Heart left ventricle (tissue), 16 donors: ENCODE measurements at regions not wholly inside any gene's neighbourhood (a gene's known extent, or its start where the extent isn't known, plus 50 kb on each side); places are given as distances from the start of the nearest gene placed in this dataset.

Experiments used
- ATAC-seq, 4 donors: fragments of 200-7000 bp; cut with Tn5 transposase; one replicate each; pipeline ENCODE4 v1.9.1; 2020 to 2022; ENCODE audit warnings: moderate library complexity in 4 of 4, mild to moderate bottlenecking in 3 of 4, moderate number of reproducible peaks in 1 of 4
- DNase-seq, 5 donors: peaks; one replicate each; pipeline ENCODE4 v3.0.0-alpha.2; 2020
- H3K27ac ChIP-seq, 12 donors: fragments of 200-600 bp; sonication (generic) in 4 of 12; one replicate each; pipeline versions ENCODE4 v1.5.0 to v1.8.0; 2016 to 2022; ENCODE audit warnings: mild to moderate bottlenecking in 2 of 12
- H3K27me3 ChIP-seq, 9 donors: fragments of 200-600 bp; sonication (generic) in 2 of 9; one replicate each; pipeline versions ENCODE4 v1.5.1 to v1.8.0; 2016 to 2022; ENCODE audit warnings: mild to moderate bottlenecking in 3 of 9
- H3K36me3 ChIP-seq, 9 donors: fragments of 200-600 bp; sonication (generic) in 2 of 9; one replicate each; pipeline versions ENCODE4 v1.5.0 to v1.8.0; 2018 to 2022; ENCODE audit warnings: mild to moderate bottlenecking in 2 of 9
- H3K4me1 ChIP-seq, 12 donors: fragments of 200-600 bp; sonication (generic) in 4 of 12; one replicate each; pipeline versions ENCODE4 v1.5.0 to v1.8.0; 2016 to 2022; ENCODE audit warnings: mild to moderate bottlenecking in 3 of 12
- H3K4me3 ChIP-seq, 12 donors: fragments of 200-600 bp; sonication (generic) in 4 of 12; one replicate each; pipeline versions ENCODE4 v1.5.0 to v1.8.0; 2017 to 2022; ENCODE audit warnings: mild to moderate bottlenecking in 9 of 12, moderate library complexity in 4 of 12
- H3K9me3 ChIP-seq, 12 donors: fragments of 200-600 bp; sonication (generic) in 4 of 12; one replicate each; pipeline versions ENCODE4 v1.5.0 to v1.8.0; 2016 to 2022; ENCODE audit warnings: mild to moderate bottlenecking in 1 of 12
- POLR2A ChIP-seq, 2 donors: fragments of 450-650 bp; IDR thresholded peaks; one replicate each; pipeline ENCODE4 v1.6.1; 2017; ENCODE audit warnings: antibody characterized with exemption in 2 of 2, mild to moderate bottlenecking in 2 of 2, moderate library complexity in 2 of 2
- WGBS, 4 donors: extraction: QIAGEN DNeasy Blood & Tissue Kit in 2 of 4; methylation state at CpG; one replicate each; pipeline versions ENCODE4 v1.1.5 to v1.1.7; 2013 to 2018; 5-methylcytosine and 5-hydroxymethylcytosine counted together
- intact Hi-C, 10 donors: fragments of 100-400 bp; cut with DNase I; formaldehyde crosslinking; loops; one replicate each; pipeline versions ENCODE4 v1.11.1 to v1.14.2; 2022
- TF ChIP-seq, protein P1 (sequence below), 12 donors: fragments of 200-600 bp; sonication (generic) in 4 of 12; IDR thresholded peaks; one replicate each; pipeline versions ENCODE4 v1.5.0 to v1.8.0; 2018 to 2022; ENCODE audit warnings: antibody characterized with exemption in 12 of 12, mild to moderate bottlenecking in 5 of 12
- donor health status: ischemic (EF 13 %, LVEDD 7.1; RV severe dilation, severe dysfunction).
- donor health status: healthy with polysubstance abuse.
- donor health status: DM: no; HTN: yes; CAD: no.
- donor health status: DM: no; HTN: no; CAD: no.
- donor health status: ischemic (EF 25% LVEDD 6.9; RV normal size, moderate dysfunction).
- donor health status: ischemic (EF 25% LVEDD 5.7; RV mildly dilated, moderate dysfunction).
- donor health status: healthy.
- donor health status: DM: yes; HTN: yes; CAD: no.
- donor health status: ischemic (EF 35%, LVEDD 5.7; RV mildly dilated, moderate dysfunction).
- donor health status: nonischemic (EF 11% LVEDD 7.7; RV severe dilation, severe dysfunction).
- donor health status: DM: yes; HTN: yes; CAD: no.
- donor health status: PGD.
- donor health status: ischemic (EF 29% LVEDD 5.4; RV normal size, mild dysfunction).
- donor health status: nonischemic (EF 23%, LVEDD 6.1; RV moderate dilation, normal function).

GRCh38 chr4:100130964-100131363, 59.3 kb downstream of the DDIT4L start:
- 56 to 73% (median 63%) methylated on average over 1 of the region's 1 CpG for WGBS, 4 donors
- ATAC-seq (no peak), DNase-seq (no peak)
- Histone ChIP-seq H3K27me3 (no peaks in the 10 kb centered on the region), H3K36me3 (no peaks in the 10 kb centered on the region), H3K9me3 (peaks cover 0 to 3% (median 0%) of the 10 kb centered on the region in 12 donors), H3K4me3 (no peak overlapping the region), H3K27ac (no peak overlapping the region), H3K4me1 (peaks cover 0 to 5% (median 0%) of the 10 kb centered on the region in 12 donors)
- TF ChIP-seq, protein P1, sequence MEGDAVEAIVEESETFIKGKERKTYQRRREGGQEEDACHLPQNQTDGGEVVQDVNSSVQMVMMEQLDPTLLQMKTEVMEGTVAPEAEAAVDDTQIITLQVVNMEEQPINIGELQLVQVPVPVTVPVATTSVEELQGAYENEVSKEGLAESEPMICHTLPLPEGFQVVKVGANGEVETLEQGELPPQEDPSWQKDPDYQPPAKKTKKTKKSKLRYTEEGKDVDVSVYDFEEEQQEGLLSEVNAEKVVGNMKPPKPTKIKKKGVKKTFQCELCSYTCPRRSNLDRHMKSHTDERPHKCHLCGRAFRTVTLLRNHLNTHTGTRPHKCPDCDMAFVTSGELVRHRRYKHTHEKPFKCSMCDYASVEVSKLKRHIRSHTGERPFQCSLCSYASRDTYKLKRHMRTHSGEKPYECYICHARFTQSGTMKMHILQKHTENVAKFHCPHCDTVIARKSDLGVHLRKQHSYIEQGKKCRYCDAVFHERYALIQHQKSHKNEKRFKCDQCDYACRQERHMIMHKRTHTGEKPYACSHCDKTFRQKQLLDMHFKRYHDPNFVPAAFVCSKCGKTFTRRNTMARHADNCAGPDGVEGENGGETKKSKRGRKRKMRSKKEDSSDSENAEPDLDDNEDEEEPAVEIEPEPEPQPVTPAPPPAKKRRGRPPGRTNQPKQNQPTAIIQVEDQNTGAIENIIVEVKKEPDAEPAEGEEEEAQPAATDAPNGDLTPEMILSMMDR (IDR thresholded peaks at IDR 0.05) = no peak
- no peak for TF ChIP-seq POLR2A (IDR thresholded peaks at IDR 0.05)
- intact Hi-C loops = no loop called here

GRCh38 chr4:100130491-100130890, 59.8 kb downstream of the DDIT4L start:
- WGBS, 4 donors = 76 to 84% (median 80%) methylated on average over 4 of the region's 4 CpGs

GRCh38 chr4:100129774-100130173, 60.5 kb downstream of the DDIT4L start:
- Histone ChIP-seq H3K36me3 (no peaks in the 10 kb centered on the region), H3K4me1 (peaks cover 0 to 5% (median 0%) of the 10 kb centered on the region in 12 donors), H3K27me3 (no peaks in the 10 kb centered on the region), H3K4me3 (no peak overlapping the region), H3K9me3 (peaks cover 0 to 14% (median 1%) of the 10 kb centered on the region in 12 donors), H3K27ac (no peak overlapping the region)
- DNase-seq (no peak), ATAC-seq (no peak)
- TF ChIP-seq, protein P1 (IDR thresholded peaks at IDR 0.05) = no peak
- no peak for TF ChIP-seq POLR2A (IDR thresholded peaks at IDR 0.05)
- 59 to 77% (median 70%) methylated on average over 4 of the region's 4 CpGs for WGBS, 4 donors
- intact Hi-C loops = no loop called here

More at GRCh38 chr4:100130491-100130890, 59.8 kb downstream of the DDIT4L start:
- no peak overlapping the region for H3K27ac ChIP-seq
- ATAC-seq = no peak
- no peak overlapping the region for H3K4me3 ChIP-seq
- H3K9me3 ChIP-seq = peaks cover 0 to 7% (median 0%) of the 10 kb centered on the region in 12 donors
- no peaks in the 10 kb centered on the region for H3K36me3 ChIP-seq
- H3K27me3 ChIP-seq = no peaks in the 10 kb centered on the region
- TF ChIP-seq POLR2A (IDR thresholded peaks at IDR 0.05) = no peak
- TF ChIP-seq, protein P1 (IDR thresholded peaks at IDR 0.05) = no peak
- intact Hi-C loops = no loop called here
- H3K4me1 ChIP-seq = peaks cover 0 to 5% (median 0%) of the 10 kb centered on the region in 12 donors
- DNase-seq = no peak

DNA sequence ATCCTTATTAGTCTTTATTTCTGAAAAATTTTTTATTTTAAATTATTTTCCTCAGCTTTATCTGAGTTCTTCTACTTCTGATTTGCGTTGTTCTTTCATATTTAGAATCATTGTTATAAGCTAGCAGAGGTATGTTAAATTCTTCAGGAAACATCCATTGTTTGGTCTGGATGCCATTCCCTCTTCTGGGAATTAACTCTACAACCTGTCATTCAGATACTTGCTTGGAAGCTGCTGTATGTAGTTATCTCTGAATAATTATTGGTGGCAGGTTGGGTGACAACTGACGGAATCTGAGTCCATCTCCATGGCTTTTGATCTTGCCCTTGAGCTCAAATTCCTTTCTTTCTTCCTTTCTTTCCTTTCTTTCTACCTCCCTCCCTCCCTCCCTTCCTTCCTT, 61.9 kb downstream of the DDIT4L start:
- no peaks in the 10 kb centered on the region for H3K27me3 ChIP-seq
- H3K9me3 ChIP-seq = peaks cover 0 to 28% (median 1%) of the 10 kb centered on the region in 12 donors
- H3K4me1 ChIP-seq = peaks cover 0 to 5% (median 0%) of the 10 kb centered on the region in 12 donors
- H3K4me3 ChIP-seq = no peak overlapping the region
- TF ChIP-seq, protein P1 (IDR thresholded peaks at IDR 0.05) = no peak
- TF ChIP-seq POLR2A (IDR thresholded peaks at IDR 0.05) = no peak
- no peaks in the 10 kb centered on the region for H3K36me3 ChIP-seq
- H3K27ac ChIP-seq = no peak overlapping the region
- ATAC-seq = no peak
- DNase-seq = no peak
- 57 to 63% (median 63%) methylated on average over 2 of the region's 2 CpGs for WGBS, 4 donors
- intact Hi-C loops = no loop called here
